CD4-positive, alpha-beta T cell treated with Interleukin-6 at 100 ng/mL for 8 hours (primary cell): ENCODE measurements at regions not wholly inside any gene's neighbourhood (a gene's known extent, or its start where the extent isn't known, plus 50 kb on each side); places are given as distances from the start of the nearest gene placed in this dataset.
"Not testable (repeated sequence)": the region's sequence is repeated elsewhere in the genome, so short reads cannot be mapped to it uniquely, and the experiment has no call there.

Source experiments
- DNase-seq: peaks from one replicate; pipeline ENCODE4 v3.0.0-alpha.2; 2020; ENCODE audit warnings: mixed read lengths, low spot score

DNA sequence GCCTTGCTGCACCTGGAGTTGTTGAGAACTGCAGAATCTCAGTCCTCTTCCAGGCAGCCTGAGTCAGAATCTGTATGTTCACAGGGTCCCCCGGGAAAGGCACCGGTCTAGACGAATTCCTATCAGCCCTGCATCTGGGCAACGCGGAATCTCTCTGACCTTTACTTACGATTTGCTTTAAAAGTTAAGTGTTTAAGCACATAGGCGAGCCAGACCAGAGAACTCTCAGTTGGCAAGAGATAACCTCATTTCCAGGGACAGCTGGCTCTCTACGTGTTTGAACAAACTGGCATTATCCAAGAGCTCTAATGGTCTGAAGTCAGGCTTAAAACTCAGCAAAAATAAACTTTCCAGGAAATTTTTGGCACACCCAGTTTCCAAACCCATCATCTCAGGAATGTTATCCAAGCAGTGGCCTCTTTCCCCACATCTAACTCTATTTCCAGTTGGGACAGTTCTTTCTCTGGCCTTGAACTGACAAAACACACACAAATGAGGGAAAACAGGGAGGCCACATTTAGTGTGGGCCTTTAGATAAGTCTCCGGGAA lies 53.4 kb downstream of the HES1 start:
- no peak for DNase-seq

- not testable (repeated sequence) for DNase-seq
These were observed 55.9 kb downstream of the HES1 start for GRCh38 chr3:194191850-194192249.

- no peak for DNase-seq
These were observed 58.3 kb downstream of the HES1 start for GRCh38 chr3:194194051-194194756.

GRCh38 chr3:194194757-194195085 lies 58.8 kb downstream of the HES1 start:
- no peak for DNase-seq

- no peak for DNase-seq
These were observed 59.7 kb downstream of the HES1 start for GRCh38 chr3:194195611-194196010.

GRCh38 chr3:194196876-194197275 lies 60.9 kb downstream of the HES1 start:
- DNase-seq = no peak

GRCh38 chr3:194197396-194197960 lies 61.5 kb downstream of the HES1 start:
- DNase-seq = no peak

- DNase-seq = no peak
These were observed 62.2 kb downstream of the HES1 start for GRCh38 chr3:194197981-194198695.

DNA sequence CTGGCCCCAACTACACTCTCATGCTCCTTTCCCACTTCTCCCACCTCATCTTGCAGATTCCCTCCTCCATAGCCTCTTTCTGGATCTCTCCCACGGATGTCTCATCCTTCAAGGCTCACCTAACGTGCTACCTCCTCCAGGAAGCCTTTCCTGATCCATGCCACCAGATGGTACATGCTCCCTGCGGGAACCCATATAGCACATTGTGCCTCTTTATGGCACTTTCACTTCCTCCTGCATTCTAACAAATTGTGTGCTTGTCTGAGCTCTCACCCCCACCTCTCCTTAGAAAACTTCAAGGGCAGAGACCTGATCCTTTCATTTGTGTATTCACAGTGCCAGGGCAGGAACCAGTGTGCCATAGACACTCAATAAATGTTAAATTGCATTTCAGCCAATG lies 63.0 kb downstream of the HES1 start:
- DNase-seq = no peak

GRCh38 chr3:194200422-194201081 lies 64.6 kb downstream of the HES1 start:
- no peak for DNase-seq

DNA sequence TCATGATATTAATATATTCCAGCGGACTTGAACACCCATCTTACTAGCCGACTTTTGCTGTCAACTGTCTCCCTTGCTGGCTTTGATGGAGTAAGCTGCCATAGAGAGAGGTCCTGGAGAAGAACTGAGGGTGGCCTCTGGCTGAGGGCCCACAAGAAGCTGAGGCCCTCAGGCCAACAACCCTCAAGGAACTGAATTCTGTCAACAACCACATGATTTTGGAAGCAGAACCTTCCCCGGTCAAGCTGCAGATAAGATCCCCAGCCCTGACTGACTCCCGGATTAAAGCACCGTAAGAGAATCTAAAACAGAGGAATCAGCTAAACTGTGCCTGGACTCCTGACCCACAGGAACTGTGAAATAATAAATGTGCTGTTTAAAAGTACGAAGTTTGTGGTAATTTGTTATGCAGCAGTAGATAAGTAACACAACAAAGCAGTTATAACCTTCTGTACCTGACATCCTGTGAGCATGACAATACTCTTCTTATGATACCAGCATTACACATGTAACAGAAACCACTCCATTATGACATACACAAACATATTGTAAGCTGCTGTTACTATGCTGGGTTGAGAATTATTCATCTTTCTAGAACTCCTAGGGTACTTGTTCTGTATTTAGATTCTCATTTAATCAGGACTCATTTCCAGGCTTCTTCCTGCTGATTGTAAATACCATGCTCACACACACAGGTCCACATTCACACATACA lies 66.2 kb downstream of the HES1 start:
- no peak for DNase-seq

GRCh38 chr3:194203482-194204041 lies 67.6 kb downstream of the HES1 start:
- no peak for DNase-seq

DNA sequence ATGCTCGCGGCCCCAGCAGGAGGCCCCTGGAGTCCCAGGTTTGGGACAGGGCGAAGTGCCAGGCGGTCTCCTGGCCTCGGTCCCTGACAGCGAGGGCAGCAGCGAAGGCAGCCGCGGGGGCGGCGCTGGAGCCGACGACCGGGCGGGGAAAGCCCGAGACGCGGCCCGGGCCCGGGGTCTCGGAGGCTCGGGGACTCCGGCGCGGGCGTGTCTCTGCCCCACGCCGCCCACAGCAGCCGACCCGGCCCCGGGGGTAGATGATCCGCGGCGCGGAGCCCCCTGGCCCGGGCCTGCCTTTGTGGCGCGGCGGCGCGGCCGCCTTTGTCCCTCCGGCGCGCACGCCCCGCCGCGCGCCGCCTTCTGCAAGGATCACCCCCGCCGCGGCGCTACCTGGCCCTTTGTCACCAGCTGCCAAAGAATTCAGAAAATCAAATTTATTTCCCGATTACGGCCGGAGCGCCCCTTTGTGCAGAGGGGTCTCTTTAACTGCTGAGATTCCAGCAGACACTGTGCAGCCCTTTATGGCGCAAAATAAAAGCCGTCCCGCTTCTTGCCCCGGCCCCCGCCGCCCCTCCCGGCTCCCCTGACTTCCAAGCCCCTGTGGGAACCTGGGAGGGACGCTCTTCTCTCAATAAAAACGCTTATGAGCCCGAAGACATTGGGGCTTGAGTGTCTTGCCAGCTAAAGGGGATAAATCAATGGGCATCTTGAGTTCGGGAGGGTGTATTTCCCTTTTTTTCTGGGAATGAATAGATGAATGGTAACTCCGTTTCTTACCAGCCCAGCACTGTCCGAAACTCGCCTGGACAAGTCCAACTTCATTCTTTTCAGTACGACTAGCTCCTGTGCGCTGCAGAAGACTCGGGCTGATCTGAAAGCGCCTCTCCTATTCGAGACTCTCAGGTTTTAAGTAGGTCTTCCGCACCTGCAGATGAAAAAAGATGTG lies 68.4 kb downstream of the HES1 start:
- no peak for DNase-seq

- no peak for DNase-seq
These were observed 69.8 kb downstream of the HES1 start for GRCh38 chr3:194205675-194206133.

DNA sequence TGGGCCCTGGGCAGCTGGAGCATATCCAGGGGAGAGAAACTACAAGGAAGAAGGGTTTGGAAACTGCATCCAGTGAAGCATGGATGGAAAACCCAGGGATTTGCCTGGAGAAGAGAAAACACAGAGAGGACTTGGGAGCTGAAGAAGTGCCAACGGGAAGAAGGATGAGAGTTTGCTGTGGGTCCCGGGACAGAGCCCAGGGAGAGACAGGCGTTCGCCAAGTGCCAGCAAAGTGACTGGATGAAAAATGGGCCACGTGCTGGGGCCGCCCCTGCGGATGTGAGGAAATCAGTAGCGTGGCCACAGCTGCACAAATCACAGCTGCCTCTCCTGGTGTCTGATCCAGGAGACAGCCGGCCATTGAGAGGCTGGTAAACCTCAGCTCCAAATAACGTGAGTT lies 70.4 kb downstream of the HES1 start:
- no peak for DNase-seq

DNA sequence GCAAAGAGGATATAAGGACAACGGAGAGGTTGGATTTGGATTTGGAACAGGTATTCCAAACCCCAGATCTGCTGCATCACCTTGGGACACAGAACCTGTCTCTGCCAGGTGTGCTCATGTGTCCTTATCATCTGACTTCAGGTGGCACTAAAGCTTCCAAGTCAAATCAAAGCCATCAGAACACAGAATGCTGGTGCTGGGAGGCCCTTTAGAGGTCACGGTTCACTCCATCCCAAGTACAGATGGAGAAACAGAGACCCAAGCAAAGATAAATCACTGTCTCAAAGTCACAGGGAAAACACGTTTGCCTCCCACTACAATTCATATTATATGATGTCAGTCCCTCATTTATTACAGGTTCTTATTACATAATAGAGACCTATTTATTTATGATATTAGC lies 72.8 kb downstream of the HES1 start:
- no peak for DNase-seq

GRCh38 chr3:194212161-194212844 lies 76.4 kb downstream of the HES1 start:
- no peak for DNase-seq

GRCh38 chr3:194212845-194213331 lies 76.9 kb downstream of the HES1 start:
- DNase-seq = no peak

- no peak for DNase-seq
These were observed 79.4 kb downstream of the HES1 start for GRCh38 chr3:194215392-194215791.
